Upper lobe of right lung (tissue), 1 donor: ENCODE measurements at regions not wholly inside any gene's neighbourhood (a gene's known extent, or its start where the extent isn't known, plus 50 kb on each side); places are given as distances from the start of the nearest gene placed in this dataset.
"Not testable (repeated sequence)": the region's sequence is repeated elsewhere in the genome, so short reads cannot be mapped to it uniquely, and the experiment has no call there.

Experiments used
- ATAC-seq: fragments of 200-7000 bp; cut with Tn5 transposase; one replicate; pipeline ENCODE4 v1.9.1; 2020; ENCODE audit warnings: mild to moderate bottlenecking, moderate library complexity
- DNase-seq: peaks from one replicate; pipeline ENCODE4 v3.0.0-alpha.2; 2020
- H3K27ac ChIP-seq: fragments of 200-600 bp; one replicate; pipeline ENCODE4 v1.8.0; 2022
- H3K27me3 ChIP-seq: fragments of 200-600 bp; one replicate; pipeline ENCODE4 v1.8.0; 2022; ENCODE audit warnings: mild to moderate bottlenecking
- H3K36me3 ChIP-seq: fragments of 200-600 bp; one replicate; pipeline ENCODE4 v1.8.0; 2022
- H3K4me1 ChIP-seq: fragments of 200-600 bp; one replicate; pipeline ENCODE4 v1.8.0; 2022
- H3K4me3 ChIP-seq: fragments of 200-600 bp; one replicate; pipeline ENCODE4 v1.8.0; 2022; ENCODE audit warnings: mild to moderate bottlenecking
- H3K9me3 ChIP-seq: fragments of 200-600 bp; one replicate; pipeline ENCODE4 v1.8.0; 2022
- intact Hi-C: fragments of 100-400 bp; cut with DNase I; formaldehyde crosslinking; loops from one replicate; pipeline ENCODE4 v1.11.0; 2022
- TF ChIP-seq, protein P1 (sequence below): fragments of 200-600 bp; IDR thresholded peaks from one replicate; pipeline ENCODE4 v1.8.0; 2022; ENCODE audit warnings: antibody characterized with exemption
- donor health status: DM: no; HTN: yes; CAD: no; lungs with severe emphysema.

DNA sequence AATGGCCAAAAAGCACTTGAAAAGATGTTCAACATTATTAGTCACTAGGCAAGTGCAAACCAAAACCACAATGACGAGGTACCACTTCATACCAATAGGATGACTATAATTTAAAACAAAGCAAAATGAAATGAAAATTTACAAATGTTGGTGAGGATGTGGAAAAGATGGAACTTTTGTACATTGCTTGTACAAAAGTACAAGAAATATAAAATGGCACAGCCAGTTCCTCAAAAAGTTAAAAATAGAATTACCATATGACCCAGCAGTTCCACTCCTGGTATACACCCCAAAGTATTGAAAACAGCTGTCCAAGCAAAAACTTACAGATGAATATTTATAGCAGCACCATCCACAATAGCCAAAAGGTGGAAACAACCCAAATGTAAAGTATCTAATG, 107.8 kb upstream of the XPO1 start:
- no peak for DNase-seq
- no peaks in the 10 kb centered on the region for H3K27me3 ChIP-seq
- TF ChIP-seq, protein P1, sequence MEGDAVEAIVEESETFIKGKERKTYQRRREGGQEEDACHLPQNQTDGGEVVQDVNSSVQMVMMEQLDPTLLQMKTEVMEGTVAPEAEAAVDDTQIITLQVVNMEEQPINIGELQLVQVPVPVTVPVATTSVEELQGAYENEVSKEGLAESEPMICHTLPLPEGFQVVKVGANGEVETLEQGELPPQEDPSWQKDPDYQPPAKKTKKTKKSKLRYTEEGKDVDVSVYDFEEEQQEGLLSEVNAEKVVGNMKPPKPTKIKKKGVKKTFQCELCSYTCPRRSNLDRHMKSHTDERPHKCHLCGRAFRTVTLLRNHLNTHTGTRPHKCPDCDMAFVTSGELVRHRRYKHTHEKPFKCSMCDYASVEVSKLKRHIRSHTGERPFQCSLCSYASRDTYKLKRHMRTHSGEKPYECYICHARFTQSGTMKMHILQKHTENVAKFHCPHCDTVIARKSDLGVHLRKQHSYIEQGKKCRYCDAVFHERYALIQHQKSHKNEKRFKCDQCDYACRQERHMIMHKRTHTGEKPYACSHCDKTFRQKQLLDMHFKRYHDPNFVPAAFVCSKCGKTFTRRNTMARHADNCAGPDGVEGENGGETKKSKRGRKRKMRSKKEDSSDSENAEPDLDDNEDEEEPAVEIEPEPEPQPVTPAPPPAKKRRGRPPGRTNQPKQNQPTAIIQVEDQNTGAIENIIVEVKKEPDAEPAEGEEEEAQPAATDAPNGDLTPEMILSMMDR: no peak
- intact Hi-C loops: no loop called here
- no peaks in the 10 kb centered on the region for H3K36me3 ChIP-seq
- H3K4me1 ChIP-seq: no peaks in the 10 kb centered on the region
- H3K27ac ChIP-seq: no peak overlapping the region
- no peaks in the 10 kb centered on the region for H3K9me3 ChIP-seq
- H3K4me3 ChIP-seq: no peak overlapping the region
- no peak for ATAC-seq

GRCh38 chr2:61643153-61643552, 105.0 kb upstream of the XPO1 start:
- H3K36me3 ChIP-seq, H3K27ac ChIP-seq, H3K4me3 ChIP-seq, H3K4me1 ChIP-seq, H3K9me3 ChIP-seq, intact Hi-C loops, DNase-seq, ATAC-seq, H3K27me3 ChIP-seq: not testable (repeated sequence)

DNA sequence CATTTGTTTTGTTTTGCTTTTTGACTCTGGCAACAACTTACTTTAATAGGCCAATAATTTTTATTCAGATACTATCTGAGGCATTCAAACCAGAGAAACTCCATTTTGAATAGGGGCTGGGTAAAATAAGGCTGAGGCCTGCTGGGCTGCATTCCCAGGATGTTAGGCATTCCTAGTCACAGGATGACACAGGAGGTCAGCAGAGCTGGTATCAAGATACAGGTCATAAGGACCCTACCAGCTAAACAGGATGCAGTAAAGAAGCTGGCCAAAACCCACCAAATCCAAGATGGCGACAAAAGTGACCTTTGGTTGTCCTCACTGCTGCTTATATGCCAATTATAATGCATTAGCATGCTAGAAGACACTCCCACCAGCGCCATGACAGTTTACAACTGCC, 102.2 kb upstream of the XPO1 start:
- H3K36me3 ChIP-seq: no peaks in the 10 kb centered on the region
- TF ChIP-seq, protein P1: no peak
- H3K9me3 ChIP-seq: no peaks in the 10 kb centered on the region
- no peak for ATAC-seq
- no peaks in the 10 kb centered on the region for H3K27me3 ChIP-seq
- intact Hi-C loops: no loop called here
- no peak overlapping the region for H3K4me3 ChIP-seq
- no peak for DNase-seq
- no peaks in the 10 kb centered on the region for H3K4me1 ChIP-seq
- H3K27ac ChIP-seq: no peak overlapping the region

- TF ChIP-seq, protein P1: no peak
- intact Hi-C loops: no loop called here
These were observed 101.6 kb upstream of the XPO1 start for GRCh38 chr2:61639721-61640120.

GRCh38 chr2:61636686-61637085, 98.5 kb upstream of the XPO1 start:
- no peak for ATAC-seq
- Histone ChIP-seq H3K4me3 (no peak overlapping the region), H3K4me1 (no peaks in the 10 kb centered on the region), H3K27me3 (no peaks in the 10 kb centered on the region), H3K9me3 (no peaks in the 10 kb centered on the region), H3K36me3 (no peaks in the 10 kb centered on the region), H3K27ac (no peak overlapping the region)
- no peak for DNase-seq
- TF ChIP-seq, protein P1: no peak
- intact Hi-C loops: no loop called here

More at GRCh38 chr2:61639721-61640120, 101.6 kb upstream of the XPO1 start:
- H3K27ac ChIP-seq: no peak overlapping the region
- no peaks in the 10 kb centered on the region for H3K4me1 ChIP-seq
- DNase-seq (no peak), ATAC-seq (no peak)
- no peaks in the 10 kb centered on the region for H3K9me3 ChIP-seq
- no peaks in the 10 kb centered on the region for H3K36me3 ChIP-seq
- H3K4me3 ChIP-seq: no peak overlapping the region
- no peaks in the 10 kb centered on the region for H3K27me3 ChIP-seq

DNA sequence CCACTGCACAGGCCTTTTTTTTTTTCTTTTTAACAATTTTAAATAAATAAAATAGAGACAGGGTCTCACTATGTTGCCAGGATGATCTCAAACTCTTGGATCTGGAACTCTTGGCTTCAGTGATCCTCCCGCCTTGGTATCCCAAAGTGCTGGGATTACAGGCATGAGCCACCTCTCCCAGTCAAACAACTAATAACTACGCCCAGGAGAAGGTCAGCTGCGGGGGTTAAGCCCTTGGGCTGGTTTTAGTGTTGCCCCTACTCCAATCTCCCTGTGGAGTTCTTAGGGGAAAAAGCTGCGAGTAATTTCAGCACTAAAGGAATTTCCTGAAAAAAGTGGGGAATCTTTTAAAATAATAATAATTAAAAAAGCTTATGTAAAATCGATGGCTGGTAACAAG, 96.4 kb upstream of the XPO1 start:
- intact Hi-C loops: no loop called here

More for the DNA sequence above, 96.4 kb upstream of the XPO1 start:
- ATAC-seq: no peak
- H3K4me3 ChIP-seq: no peak overlapping the region
- H3K4me1 ChIP-seq: no peaks in the 10 kb centered on the region
- DNase-seq: no peak
- H3K36me3 ChIP-seq: no peaks in the 10 kb centered on the region
- H3K27me3 ChIP-seq: no peaks in the 10 kb centered on the region
- no peak overlapping the region for H3K27ac ChIP-seq
- H3K9me3 ChIP-seq: no peaks in the 10 kb centered on the region
- TF ChIP-seq, protein P1: no peak
